H9 (cell line): ENCODE measurements at regions not wholly inside any gene's neighbourhood (a gene's known extent, or its start where the extent isn't known, plus 50 kb on each side); places are given as distances from the start of the nearest gene placed in this dataset.

ENCODE experiments used
- DNase-seq: peaks from one replicate; pipeline ENCODE4 v3.0.0-alpha.2; 2017
- H2AFZ ChIP-seq: one replicate; pipeline ENCODE4 v1.6.1; 2013; ENCODE audit warnings: mild to moderate bottlenecking, low read length, control low read depth, moderate library complexity
- H2AK5ac ChIP-seq: 2 replicates; pipeline ENCODE4 v1.6.1; 2013; ENCODE audit warnings: low read length, control low read depth, mixed read lengths; ENCODE audit not compliant: insufficient read length
- H2BK120ac ChIP-seq: one replicate; pipeline ENCODE4 v1.6.1; 2013; ENCODE audit warnings: low read depth, mild to moderate bottlenecking, low read length, control low read depth, inconsistent platforms; ENCODE audit not compliant: poor library complexity, severe bottlenecking
- H2BK12ac ChIP-seq: 2 replicates; pipeline ENCODE4 v1.6.1; 2013; ENCODE audit warnings: low read length, control low read depth, mixed read lengths, low read depth; ENCODE audit not compliant: insufficient read length
- H2BK15ac ChIP-seq: 2 replicates; pipeline ENCODE4 v1.6.1; 2013; ENCODE audit warnings: low read depth, low read length, control low read depth
- H2BK20ac ChIP-seq: one replicate; pipeline ENCODE4 v1.6.1; 2013; ENCODE audit warnings: low read depth, mild to moderate bottlenecking, low read length, control low read depth, inconsistent platforms; ENCODE audit not compliant: poor library complexity, severe bottlenecking
- H2BK5ac ChIP-seq: 2 replicates; pipeline ENCODE4 v1.6.1; 2013; ENCODE audit warnings: low read length, control low read depth, mixed read lengths; ENCODE audit not compliant: insufficient read length
- H3K14ac ChIP-seq: 2 replicates; pipeline ENCODE4 v1.6.1; 2013; ENCODE audit warnings: low read length, control low read depth; ENCODE audit not compliant: insufficient read depth
- H3K18ac ChIP-seq: 2 replicates; pipeline ENCODE4 v1.6.1; 2013; ENCODE audit warnings: low read depth, mild to moderate bottlenecking, mixed read lengths, low read length, control low read depth; ENCODE audit not compliant: insufficient read length
- H3K23ac ChIP-seq: 2 replicates; pipeline ENCODE4 v1.6.1; 2013; ENCODE audit warnings: low read length, control low read depth, mixed read lengths, low read depth; ENCODE audit not compliant: insufficient read length
- H3K23me2 ChIP-seq: 2 replicates; pipeline ENCODE4 v1.6.1; 2013; ENCODE audit warnings: low read depth, mild to moderate bottlenecking, mixed read lengths, low read length, control low read depth; ENCODE audit not compliant: insufficient read length, poor library complexity, severe bottlenecking
- H3K27ac ChIP-seq: 2 replicates; pipeline ENCODE4 v1.5.1; 2013; ENCODE audit warnings: low read length, control low read depth, mixed read lengths, low read depth; ENCODE audit not compliant: insufficient read length
- H3K27me3 ChIP-seq: 2 replicates; pipeline ENCODE4 v1.6.1; 2013; ENCODE audit warnings: low read length, control low read depth, inconsistent platforms; ENCODE audit not compliant: insufficient read depth
- H3K4ac ChIP-seq: 2 replicates; pipeline ENCODE4 v1.6.1; 2013; ENCODE audit warnings: low read depth, mild to moderate bottlenecking, control low read depth, inconsistent platforms, low read length, moderate library complexity
- H3K4me1 ChIP-seq: 2 replicates; pipeline ENCODE4 v1.6.1; 2013; ENCODE audit warnings: low read length, control low read depth, inconsistent platforms; ENCODE audit not compliant: insufficient read depth
- H3K4me2 ChIP-seq: 2 replicates; pipeline ENCODE4 v1.6.1; 2013; ENCODE audit warnings: low read length, control low read depth, mixed read lengths; ENCODE audit not compliant: insufficient read length, insufficient read depth
- H3K56ac ChIP-seq: 2 replicates; pipeline ENCODE4 v1.6.1; 2013; ENCODE audit warnings: low read depth, mild to moderate bottlenecking, mixed read lengths, low read length, control low read depth; ENCODE audit not compliant: insufficient read length
- H3K79me1 ChIP-seq: 2 replicates; pipeline ENCODE4 v1.6.1; 2013; ENCODE audit warnings: low read depth, mild to moderate bottlenecking, moderate library complexity, low read length, control low read depth, inconsistent platforms; ENCODE audit not compliant: insufficient read depth, poor library complexity, severe bottlenecking
- H3K79me2 ChIP-seq: 2 replicates; pipeline ENCODE4 v1.6.1; 2013; ENCODE audit warnings: low read length, control low read depth, inconsistent platforms; ENCODE audit not compliant: insufficient read depth
- H3K9ac ChIP-seq: 2 replicates; pipeline ENCODE4 v1.6.1; 2013; ENCODE audit warnings: low read length, control low read depth, mixed read lengths; ENCODE audit not compliant: insufficient read length; ENCODE audit errors: extremely low read depth
- H3K9me3 ChIP-seq: one replicate; pipeline ENCODE4 v1.6.1; 2013; ENCODE audit warnings: low read depth, low read length, inconsistent platforms; ENCODE audit not compliant: control insufficient read depth
- H3T11ph ChIP-seq: one replicate; pipeline ENCODE4 v1.6.1; 2013; ENCODE audit warnings: mild to moderate bottlenecking, low read length, control low read depth, inconsistent platforms
- H4K20me1 ChIP-seq: one replicate; pipeline ENCODE4 v1.6.1; 2013; ENCODE audit not compliant: control insufficient read depth, insufficient read length, insufficient read depth
- H4K5ac ChIP-seq: 2 replicates; pipeline ENCODE4 v1.6.1; 2013; ENCODE audit warnings: low read depth, mild to moderate bottlenecking, mixed read lengths, low read length, control low read depth; ENCODE audit not compliant: insufficient read length
- H4K8ac ChIP-seq: replicated peaks from 2 replicates; pipeline ENCODE4 v1.6.1; 2013; ENCODE audit warnings: low read length, control low read depth, mixed read lengths, low read depth; ENCODE audit not compliant: insufficient read length
- H4K91ac ChIP-seq: 2 replicates; pipeline ENCODE4 v1.6.1; 2013; ENCODE audit warnings: low read depth, mild to moderate bottlenecking, moderate library complexity, mixed read lengths, low read length, control low read depth; ENCODE audit not compliant: insufficient read length
- H3K27ac Mint-ChIP-seq, 3 experiments: 2 replicates in 2 of 3; 3 replicates in 1 of 3; pipeline ENCODE4 v1.8.0; 2020 to 2021; ENCODE audit warnings: mixed read lengths in 3 of 3, mild to moderate bottlenecking in 1 of 3, moderate library complexity in 1 of 3
- H3K27me3 Mint-ChIP-seq: 2 replicates; pipeline ENCODE4 v1.8.0; 2021; ENCODE audit warnings: low read depth, mild to moderate bottlenecking, moderate library complexity, mixed read lengths
- H3K36me3 Mint-ChIP-seq, 3 experiments: 2 replicates in 2 of 3; 3 replicates in 1 of 3; pipeline ENCODE4 v1.8.0; 2020 to 2021; ENCODE audit warnings: low read depth in 3 of 3, mixed read lengths in 3 of 3; ENCODE audit not compliant: insufficient read depth in 1 of 3
- H3K4me1 Mint-ChIP-seq, 2 experiments: 2 replicates each; pipeline ENCODE4 v1.8.0; 2020; ENCODE audit warnings: mixed read lengths in 2 of 2
- H3K4me3 Mint-ChIP-seq, 2 experiments: 2 replicates in 1 of 2; 3 replicates in 1 of 2; pipeline ENCODE4 v1.8.0; 2020 to 2021; ENCODE audit warnings: mild to moderate bottlenecking in 2 of 2, mixed read lengths in 2 of 2, moderate library complexity in 1 of 2
- H3K9me3 Mint-ChIP-seq, 2 experiments: 2 replicates in 1 of 2; 3 replicates in 1 of 2; pipeline ENCODE4 v1.8.0; 2020; ENCODE audit warnings: mild to moderate bottlenecking in 2 of 2, mixed read lengths in 2 of 2, moderate library complexity in 1 of 2
- WGBS: extraction: QIAGEN DNeasy Blood & Tissue Kit; methylation state at CpG from one replicate; pipeline ENCODE4 v1.1.7; 2013; ENCODE audit warnings: missing lambda C conversion rate, low lambda C conversion rate, mixed read lengths; ENCODE audit not compliant: insufficient read length; ENCODE audit errors: extremely low coverage; 5-methylcytosine and 5-hydroxymethylcytosine counted together
- TF ChIP-seq, protein P1 (sequence below): fragments of 200-600 bp; sonication (generic); conservative IDR thresholded peaks from 3 replicates; pipeline ENCODE4 v1.8.0; 2021; ENCODE audit warnings: antibody characterized with exemption, mild to moderate bottlenecking

DNA sequence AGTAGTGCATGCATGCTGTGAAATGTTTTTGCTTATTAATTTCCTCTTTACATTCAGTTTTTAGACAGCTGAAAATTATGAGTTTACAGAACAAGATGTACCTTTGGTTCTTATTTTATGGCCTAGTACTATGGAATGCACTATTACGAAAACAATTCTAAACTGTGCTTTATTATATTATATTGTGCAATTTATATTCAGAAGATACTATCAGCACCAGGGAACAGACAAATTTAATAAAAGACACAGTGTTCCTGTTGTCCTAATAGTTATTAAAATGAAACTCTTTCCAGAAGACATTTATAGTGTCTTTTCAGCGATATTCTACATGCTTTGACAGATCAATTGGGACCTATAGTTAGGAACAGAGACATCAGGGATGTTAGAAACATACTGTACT lies 427.3 kb downstream of the BTG1 start:
- no peaks in the 10 kb centered on the region for H3K23me2 ChIP-seq
- H2AK5ac ChIP-seq, result no peak overlapping the region
- no peak overlapping the region for H2BK20ac ChIP-seq
- no peaks in the 10 kb centered on the region for H4K20me1 ChIP-seq
- Mint-ChIP-seq H3K27ac (no peak overlapping the region), H3K4me1 (peaks cover 0 to 5% of the 10 kb centered on the region in 2 experiments; a peak in 3 of 4 replicates), H3K27me3 (no peaks in the 10 kb centered on the region; the same call in none of the 2 replicates), H3K9me3 (no peaks in the 10 kb centered on the region), H3K36me3 (no peaks in the 10 kb centered on the region), H3K4me3 (no peak overlapping the region)
- no peak overlapping the region for H3K23ac ChIP-seq
- H4K91ac ChIP-seq, result no peak overlapping the region
- no peak overlapping the region for H2AFZ ChIP-seq
- no peaks in the 10 kb centered on the region for H3K79me1 ChIP-seq
- H3K18ac ChIP-seq, result no peak overlapping the region
- no peak overlapping the region for H3T11ph ChIP-seq
- no CpG with 5 or more reads among the region's 2 CpGs for WGBS
- H4K8ac ChIP-seq, result no peak overlapping the region
- no peak overlapping the region for H3K4me2 ChIP-seq
- H3K4ac ChIP-seq, result no peak overlapping the region
- no peak overlapping the region for H2BK5ac ChIP-seq
- no peaks in the 10 kb centered on the region for H3K79me2 ChIP-seq
- H3K27me3 ChIP-seq, result no peaks in the 10 kb centered on the region
- TF ChIP-seq, protein P1, sequence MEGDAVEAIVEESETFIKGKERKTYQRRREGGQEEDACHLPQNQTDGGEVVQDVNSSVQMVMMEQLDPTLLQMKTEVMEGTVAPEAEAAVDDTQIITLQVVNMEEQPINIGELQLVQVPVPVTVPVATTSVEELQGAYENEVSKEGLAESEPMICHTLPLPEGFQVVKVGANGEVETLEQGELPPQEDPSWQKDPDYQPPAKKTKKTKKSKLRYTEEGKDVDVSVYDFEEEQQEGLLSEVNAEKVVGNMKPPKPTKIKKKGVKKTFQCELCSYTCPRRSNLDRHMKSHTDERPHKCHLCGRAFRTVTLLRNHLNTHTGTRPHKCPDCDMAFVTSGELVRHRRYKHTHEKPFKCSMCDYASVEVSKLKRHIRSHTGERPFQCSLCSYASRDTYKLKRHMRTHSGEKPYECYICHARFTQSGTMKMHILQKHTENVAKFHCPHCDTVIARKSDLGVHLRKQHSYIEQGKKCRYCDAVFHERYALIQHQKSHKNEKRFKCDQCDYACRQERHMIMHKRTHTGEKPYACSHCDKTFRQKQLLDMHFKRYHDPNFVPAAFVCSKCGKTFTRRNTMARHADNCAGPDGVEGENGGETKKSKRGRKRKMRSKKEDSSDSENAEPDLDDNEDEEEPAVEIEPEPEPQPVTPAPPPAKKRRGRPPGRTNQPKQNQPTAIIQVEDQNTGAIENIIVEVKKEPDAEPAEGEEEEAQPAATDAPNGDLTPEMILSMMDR, result no peak
- DNase-seq, result no peak
- H3K9me3 ChIP-seq, result no peaks in the 10 kb centered on the region
- no peaks in the 10 kb centered on the region for H3K4me1 ChIP-seq
- H3K56ac ChIP-seq, result no peak overlapping the region
- no peak overlapping the region for H3K14ac ChIP-seq
- H2BK120ac ChIP-seq, result no peak overlapping the region
- no peak overlapping the region for H2BK12ac ChIP-seq
- no peak overlapping the region for H3K9ac ChIP-seq
- no peak overlapping the region for H4K5ac ChIP-seq
- H2BK15ac ChIP-seq, result no peak overlapping the region
- H3K27ac ChIP-seq, result no peak overlapping the region
